Loucy (cell line): ENCODE measurements at regions not wholly inside any gene's neighbourhood (a gene's known extent, or its start where the extent isn't known, plus 50 kb on each side); places are given as distances from the start of the nearest gene placed in this dataset.

Experiments
- H2AFZ ChIP-seq: fragments of 200-600 bp; sonication (generic); 2 replicates; pipeline ENCODE4 v1.6.0; 2016; ENCODE audit warnings: antibody characterized with exemption, mild to moderate bottlenecking, low read length, moderate library complexity
- H3F3A ChIP-seq: fragments of 200-600 bp; 2 replicates; pipeline ENCODE4 v1.6.0; 2016; ENCODE audit warnings: antibody characterized with exemption, low read depth, mild to moderate bottlenecking
- H3K27me3 ChIP-seq: fragments of 200-600 bp; sonication (generic); 2 replicates; pipeline ENCODE4 v1.6.1; 2014; ENCODE audit warnings: low read length, mild to moderate bottlenecking; ENCODE audit not compliant: insufficient read depth, poor library complexity, severe bottlenecking
- H3K36me3 ChIP-seq: fragments of 200-600 bp; sonication (generic); 2 replicates; pipeline ENCODE4 v1.6.1; 2016; ENCODE audit warnings: low read length; ENCODE audit not compliant: insufficient read depth
- H3K4me1 ChIP-seq: fragments of 200-600 bp; sonication (generic); 2 replicates; pipeline ENCODE4 v1.5.1; 2014; ENCODE audit warnings: low read length, mild to moderate bottlenecking; ENCODE audit not compliant: insufficient read depth, poor library complexity, severe bottlenecking
- H3K4me2 ChIP-seq: fragments of 200-600 bp; sonication (generic); 2 replicates; pipeline ENCODE4 v1.6.0; 2014; ENCODE audit warnings: antibody characterized with exemption, low read length, low read depth, mild to moderate bottlenecking; ENCODE audit not compliant: poor library complexity, severe bottlenecking
- H3K4me3 ChIP-seq: fragments of 200-600 bp; sonication (generic); 2 replicates; pipeline ENCODE4 v1.5.1; 2014; ENCODE audit warnings: low read length, mild to moderate bottlenecking, mixed read lengths; ENCODE audit not compliant: poor library complexity, severe bottlenecking
- H3K79me2 ChIP-seq: fragments of 200-600 bp; sonication (generic); 2 replicates; pipeline ENCODE4 v1.6.1; 2014; ENCODE audit warnings: low read length; ENCODE audit not compliant: insufficient read depth
- H3K9ac ChIP-seq: fragments of 200-600 bp; sonication (generic); 2 replicates; pipeline ENCODE4 v1.6.0; 2014; ENCODE audit warnings: mild to moderate bottlenecking, low read depth, low read length, moderate library complexity; ENCODE audit not compliant: poor library complexity, severe bottlenecking
- H3K9me2 ChIP-seq: fragments of 200-600 bp; sonication (generic); replicated peaks from 2 replicates; pipeline ENCODE4 v1.6.1; 2016; ENCODE audit warnings: low read depth, low read length, mixed read lengths
- H3K9me3 ChIP-seq: fragments of 200-600 bp; sonication (generic); 2 replicates; pipeline ENCODE4 v1.6.1; 2014; ENCODE audit warnings: mild to moderate bottlenecking, antibody characterized with exemption, low read length, low read depth; ENCODE audit not compliant: insufficient read depth
- H4K20me1 ChIP-seq: fragments of 200-600 bp; sonication (generic); 2 replicates; pipeline ENCODE4 v1.6.0; 2014; ENCODE audit warnings: antibody characterized with exemption, low read length, mild to moderate bottlenecking; ENCODE audit not compliant: insufficient read depth, poor library complexity, severe bottlenecking
- EZH2phosphoT487 ChIP-seq: fragments of 200-600 bp; IDR thresholded peaks from 2 replicates; pipeline ENCODE4 v1.6.1; 2018; ENCODE audit warnings: antibody characterized with exemption, mild to moderate bottlenecking, moderate library complexity, borderline replicate concordance
- TF ChIP-seq, protein P1 (sequence below): fragments of 200-600 bp; sonication (generic); conservative IDR thresholded peaks from 2 replicates; pipeline ENCODE4 v1.5.1; 2014; ENCODE audit warnings: mild to moderate bottlenecking, antibody characterized with exemption, low read length

DNA sequence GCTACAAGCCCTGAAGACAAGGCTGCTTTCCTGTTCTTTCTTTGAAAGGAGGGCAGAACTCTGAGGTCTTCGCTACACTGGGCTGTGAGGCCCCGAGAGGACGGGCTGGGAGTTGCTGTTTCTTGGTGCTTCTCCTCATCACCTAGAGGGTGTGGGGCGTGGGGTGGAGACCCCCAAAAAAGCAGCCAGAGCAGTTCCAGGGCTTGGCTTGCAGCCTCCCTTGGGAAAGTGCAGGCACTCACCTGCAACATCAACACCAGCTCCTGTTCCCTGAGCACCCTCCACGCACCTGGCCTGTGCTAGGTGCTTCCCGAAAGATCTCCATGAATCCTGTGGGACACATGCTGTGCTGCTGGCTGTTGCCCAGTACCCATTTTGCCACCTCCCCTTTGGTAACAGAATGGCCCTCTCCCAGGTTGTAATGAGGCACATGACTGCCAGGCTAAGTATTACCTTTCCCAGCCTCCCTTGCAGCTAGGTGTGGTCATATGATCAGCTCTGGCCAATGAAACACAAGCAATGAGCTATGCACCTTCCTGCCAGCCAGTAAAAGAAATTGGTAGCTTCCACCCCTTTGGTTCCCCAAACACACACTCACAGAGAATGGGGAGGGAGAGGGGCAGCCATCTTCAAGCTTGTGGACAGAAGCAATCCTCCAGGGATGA lies 146.0 kb downstream of the C9orf50 start:
- H3K4me1 ChIP-seq: peaks cover 2% of the 10 kb centered on the region
- no peaks in the 10 kb centered on the region for H3K27me3 ChIP-seq
- no peak overlapping the region for H2AFZ ChIP-seq
- no peak overlapping the region for H3K4me3 ChIP-seq
- TF ChIP-seq EZH2phosphoT487: no peak
- TF ChIP-seq, protein P1, sequence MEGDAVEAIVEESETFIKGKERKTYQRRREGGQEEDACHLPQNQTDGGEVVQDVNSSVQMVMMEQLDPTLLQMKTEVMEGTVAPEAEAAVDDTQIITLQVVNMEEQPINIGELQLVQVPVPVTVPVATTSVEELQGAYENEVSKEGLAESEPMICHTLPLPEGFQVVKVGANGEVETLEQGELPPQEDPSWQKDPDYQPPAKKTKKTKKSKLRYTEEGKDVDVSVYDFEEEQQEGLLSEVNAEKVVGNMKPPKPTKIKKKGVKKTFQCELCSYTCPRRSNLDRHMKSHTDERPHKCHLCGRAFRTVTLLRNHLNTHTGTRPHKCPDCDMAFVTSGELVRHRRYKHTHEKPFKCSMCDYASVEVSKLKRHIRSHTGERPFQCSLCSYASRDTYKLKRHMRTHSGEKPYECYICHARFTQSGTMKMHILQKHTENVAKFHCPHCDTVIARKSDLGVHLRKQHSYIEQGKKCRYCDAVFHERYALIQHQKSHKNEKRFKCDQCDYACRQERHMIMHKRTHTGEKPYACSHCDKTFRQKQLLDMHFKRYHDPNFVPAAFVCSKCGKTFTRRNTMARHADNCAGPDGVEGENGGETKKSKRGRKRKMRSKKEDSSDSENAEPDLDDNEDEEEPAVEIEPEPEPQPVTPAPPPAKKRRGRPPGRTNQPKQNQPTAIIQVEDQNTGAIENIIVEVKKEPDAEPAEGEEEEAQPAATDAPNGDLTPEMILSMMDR: no peak
- no peaks in the 10 kb centered on the region for H3K9me3 ChIP-seq
- no peaks in the 10 kb centered on the region for H3K9me2 ChIP-seq
- H3K79me2 ChIP-seq: no peaks in the 10 kb centered on the region
- no peaks in the 10 kb centered on the region for H3K36me3 ChIP-seq
- H3K9ac ChIP-seq: no peak overlapping the region
- H4K20me1 ChIP-seq: no peaks in the 10 kb centered on the region
- no peaks in the 10 kb centered on the region for H3F3A ChIP-seq
- no peak overlapping the region for H3K4me2 ChIP-seq

DNA sequence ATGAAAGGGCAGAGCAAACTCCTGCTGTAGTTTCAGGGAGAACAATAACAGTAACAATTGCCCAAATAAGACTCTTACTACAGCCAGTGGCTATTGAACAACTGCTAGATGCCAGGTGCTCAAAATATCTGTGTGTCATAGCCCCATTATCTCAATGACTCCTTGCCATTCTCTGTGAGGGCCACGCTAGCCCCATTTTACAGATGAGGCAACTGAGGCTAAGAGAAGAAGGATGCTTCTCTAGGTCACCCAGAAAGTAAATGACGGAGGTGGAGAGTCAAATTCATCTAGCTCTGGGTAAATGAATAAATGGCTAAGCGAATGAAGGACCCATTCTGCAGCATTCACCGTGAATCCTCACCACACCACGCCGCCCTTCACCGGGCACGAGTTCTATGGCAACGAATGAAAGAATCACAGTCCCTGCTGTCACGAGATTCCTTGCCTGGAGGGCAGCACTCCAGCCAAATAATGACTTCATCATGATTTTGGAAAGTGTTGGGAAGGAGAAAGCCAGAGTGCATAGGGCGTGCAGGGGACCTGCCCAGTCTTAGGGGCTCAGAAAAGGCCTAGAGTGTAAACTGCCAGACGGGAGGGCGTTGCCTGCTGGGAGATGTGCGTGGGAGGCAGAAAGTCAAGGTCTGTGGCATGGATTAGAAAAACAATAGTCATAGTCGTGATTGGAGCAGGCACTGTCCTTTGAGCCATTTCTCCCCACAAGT lies 147.2 kb downstream of the C9orf50 start:
- no peaks in the 10 kb centered on the region for H3F3A ChIP-seq
- no peaks in the 10 kb centered on the region for H3K27me3 ChIP-seq
- no peak overlapping the region for H3K4me3 ChIP-seq
- no peaks in the 10 kb centered on the region for H3K9me2 ChIP-seq
- H3K9ac ChIP-seq: no peak overlapping the region
- H3K79me2 ChIP-seq: no peaks in the 10 kb centered on the region
- peaks cover 2% of the 10 kb centered on the region for H3K4me1 ChIP-seq
- H3K36me3 ChIP-seq: no peaks in the 10 kb centered on the region
- no peaks in the 10 kb centered on the region for H3K9me3 ChIP-seq
- no peaks in the 10 kb centered on the region for H4K20me1 ChIP-seq
- H2AFZ ChIP-seq: no peak overlapping the region
- no peak for TF ChIP-seq EZH2phosphoT487
- TF ChIP-seq, protein P1: no peak
- H3K4me2 ChIP-seq: no peak overlapping the region

DNA sequence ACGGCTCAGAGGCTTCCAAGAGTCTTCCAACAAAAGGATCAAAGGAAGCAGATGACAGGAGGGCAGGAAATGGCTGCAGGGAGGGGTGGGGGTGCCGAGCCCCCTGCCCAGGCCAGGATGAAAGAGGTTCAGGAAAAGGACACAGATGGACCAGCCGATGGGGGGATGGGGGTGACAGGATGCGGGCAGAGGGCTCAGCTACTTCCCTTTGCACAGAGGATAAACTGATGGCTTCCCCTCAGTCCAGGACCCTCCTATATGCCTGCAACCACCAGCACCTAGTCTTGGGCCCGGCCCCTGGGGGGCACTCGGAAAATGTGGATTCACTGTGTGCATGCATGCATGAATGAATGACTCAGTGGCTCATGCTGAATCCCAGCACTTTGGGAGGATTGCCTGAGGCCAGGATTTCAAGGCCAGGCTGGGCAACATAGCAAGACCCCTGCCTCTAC lies 148.2 kb downstream of the C9orf50 start:
- peaks cover 2% of the 10 kb centered on the region for H3K4me1 ChIP-seq
- no peak overlapping the region for H2AFZ ChIP-seq
- H3K36me3 ChIP-seq: no peaks in the 10 kb centered on the region

More for the DNA sequence above, 148.2 kb downstream of the C9orf50 start:
- no peaks in the 10 kb centered on the region for H3K27me3 ChIP-seq
- no peaks in the 10 kb centered on the region for H3K9me3 ChIP-seq
- no peak for TF ChIP-seq EZH2phosphoT487
- TF ChIP-seq, protein P1: no peak
- H3F3A ChIP-seq: no peaks in the 10 kb centered on the region
- H3K4me3 ChIP-seq: no peak overlapping the region
- H3K9ac ChIP-seq: no peak overlapping the region
- no peaks in the 10 kb centered on the region for H4K20me1 ChIP-seq
- no peaks in the 10 kb centered on the region for H3K79me2 ChIP-seq
- no peaks in the 10 kb centered on the region for H3K9me2 ChIP-seq
- H3K4me2 ChIP-seq: no peak overlapping the region
